ENCODE measurements at regions not wholly inside any gene's neighbourhood (a gene's known extent, or its start where the extent isn't known, plus 50 kb on each side); places are given as distances from the start of the nearest gene placed in this dataset.
"Not testable (repeated sequence)": the region's sequence is repeated elsewhere in the genome, so short reads cannot be mapped to it uniquely, and the experiment has no call there.

GRCh38 chr15:101980206-101980910 is 168.4 kb downstream of the OR4F15 start:
- FAIRE-seq: not testable (repeated sequence)
- DNase-seq (ENCODE audit: low spot score): peak; percentile 7
